ENCODE measurements at regions not wholly inside any gene's neighbourhood (a gene's known extent, or its start where the extent isn't known, plus 50 kb on each side); places are given as distances from the start of the nearest gene placed in this dataset.

DNA sequence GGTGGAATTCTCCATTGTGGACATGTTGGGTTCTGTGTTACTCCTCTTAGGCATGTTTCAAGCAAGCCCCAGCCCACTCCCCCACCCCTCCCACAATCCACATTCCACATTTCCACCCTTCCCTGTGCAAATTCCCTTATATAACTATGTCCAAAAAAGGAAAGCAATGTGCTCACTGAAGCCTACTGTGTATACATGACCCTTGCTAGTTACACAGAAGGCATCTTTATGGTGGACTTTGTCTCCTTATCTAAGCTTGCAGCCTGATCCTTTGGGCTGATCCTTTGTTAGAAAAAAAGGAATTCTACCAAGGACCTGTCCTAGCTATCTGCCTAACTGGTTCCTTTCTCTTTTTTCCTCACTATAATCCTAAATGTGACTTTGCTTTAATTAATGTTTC is 796.8 kb downstream of the NLGN4X start:
- Mint-ChIP-seq H3K4me3 (no peak overlapping the region), H3K27ac (no peak overlapping the region), H3K9me3 (peaks cover 29% of the 10 kb centered on the region), H3K4me1 (no peaks in the 10 kb centered on the region), H3K36me3 (ENCODE audit: low read depth) (no peaks in the 10 kb centered on the region), H3K27me3 (ENCODE audit: insufficient read depth) (no peaks in the 10 kb centered on the region)
- Histone ChIP-seq H3K36me3 (ENCODE audit: control insufficient read depth, insufficient read depth, low read length) (no peaks in the 10 kb centered on the region), H3K9me3 (ENCODE audit: control insufficient read depth, low read length) (peaks cover 16% of the 10 kb centered on the region), H3K9ac (ENCODE audit: extremely low read depth, low read length, poor library complexity, severe bottlenecking) (no peak overlapping the region), H3K4me1 (ENCODE audit: control insufficient read depth, insufficient read depth, low read length) (no peaks in the 10 kb centered on the region), H3K27ac (ENCODE audit: low read depth, low read length) (no peak overlapping the region), H3K4me3 (ENCODE audit: low read length) (peak overlapping the region; percentile 53), H3K27me3 (ENCODE audit: control insufficient read depth, insufficient read depth, low read length, poor library complexity, severe bottlenecking) (no peaks in the 10 kb centered on the region)
- DNase-seq = no peak
- TF ChIP-seq, protein P1, sequence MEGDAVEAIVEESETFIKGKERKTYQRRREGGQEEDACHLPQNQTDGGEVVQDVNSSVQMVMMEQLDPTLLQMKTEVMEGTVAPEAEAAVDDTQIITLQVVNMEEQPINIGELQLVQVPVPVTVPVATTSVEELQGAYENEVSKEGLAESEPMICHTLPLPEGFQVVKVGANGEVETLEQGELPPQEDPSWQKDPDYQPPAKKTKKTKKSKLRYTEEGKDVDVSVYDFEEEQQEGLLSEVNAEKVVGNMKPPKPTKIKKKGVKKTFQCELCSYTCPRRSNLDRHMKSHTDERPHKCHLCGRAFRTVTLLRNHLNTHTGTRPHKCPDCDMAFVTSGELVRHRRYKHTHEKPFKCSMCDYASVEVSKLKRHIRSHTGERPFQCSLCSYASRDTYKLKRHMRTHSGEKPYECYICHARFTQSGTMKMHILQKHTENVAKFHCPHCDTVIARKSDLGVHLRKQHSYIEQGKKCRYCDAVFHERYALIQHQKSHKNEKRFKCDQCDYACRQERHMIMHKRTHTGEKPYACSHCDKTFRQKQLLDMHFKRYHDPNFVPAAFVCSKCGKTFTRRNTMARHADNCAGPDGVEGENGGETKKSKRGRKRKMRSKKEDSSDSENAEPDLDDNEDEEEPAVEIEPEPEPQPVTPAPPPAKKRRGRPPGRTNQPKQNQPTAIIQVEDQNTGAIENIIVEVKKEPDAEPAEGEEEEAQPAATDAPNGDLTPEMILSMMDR (conservative IDR thresholded peaks at IDR 0.05) = no peak

DNA sequence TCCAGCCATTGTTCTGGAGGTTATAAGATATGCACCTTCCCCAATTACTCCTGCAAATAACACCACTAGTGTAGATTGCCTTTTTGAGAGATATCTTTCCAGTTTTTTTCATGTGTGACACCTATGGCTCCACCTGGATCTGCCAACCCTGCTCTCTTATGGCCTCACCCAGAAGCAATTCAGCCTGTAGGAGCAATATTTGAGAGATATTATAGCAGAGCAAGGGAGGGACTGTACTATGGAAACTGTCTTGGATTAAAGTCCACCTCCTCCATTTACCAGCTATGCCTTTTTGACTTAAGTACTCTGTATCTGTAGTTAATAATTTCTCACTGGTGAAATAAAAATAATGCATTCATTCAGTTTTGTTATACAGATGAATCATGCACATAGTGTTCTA is 803.5 kb downstream of the NLGN4X start:
- H3K36me3 ChIP-seq (ENCODE audit: control insufficient read depth, insufficient read depth, low read length) = no peaks in the 10 kb centered on the region
- TF ChIP-seq, protein P1 (conservative IDR thresholded peaks at IDR 0.05) = no peak
- H3K4me1 Mint-ChIP-seq = peaks cover 6% of the 10 kb centered on the region
- H3K4me1 ChIP-seq (ENCODE audit: control insufficient read depth, insufficient read depth, low read length) = no peaks in the 10 kb centered on the region
- H3K27ac Mint-ChIP-seq = no peak overlapping the region
- no peak overlapping the region for H3K9ac ChIP-seq (ENCODE audit: extremely low read depth, low read length, poor library complexity, severe bottlenecking)
- H3K36me3 Mint-ChIP-seq (ENCODE audit: low read depth) = peaks cover 3% of the 10 kb centered on the region
- H3K4me3 ChIP-seq (ENCODE audit: low read length) = no peak overlapping the region
- H3K9me3 Mint-ChIP-seq = peaks cover 35% of the 10 kb centered on the region
- H3K4me3 Mint-ChIP-seq = no peak overlapping the region
- no peak overlapping the region for H3K27ac ChIP-seq (ENCODE audit: low read depth, low read length)
- DNase-seq = no peak
- no peaks in the 10 kb centered on the region for H3K27me3 Mint-ChIP-seq (ENCODE audit: insufficient read depth)
- peaks cover 10% of the 10 kb centered on the region for H3K9me3 ChIP-seq (ENCODE audit: control insufficient read depth, low read length)
- no peaks in the 10 kb centered on the region for H3K27me3 ChIP-seq (ENCODE audit: control insufficient read depth, insufficient read depth, low read length, poor library complexity, severe bottlenecking)

- Mint-ChIP-seq H3K27me3 (ENCODE audit: insufficient read depth) (no peaks in the 10 kb centered on the region), H3K36me3 (ENCODE audit: low read depth) (peaks cover 3% of the 10 kb centered on the region), H3K4me1 (no peaks in the 10 kb centered on the region), H3K27ac (no peak overlapping the region), H3K9me3 (peaks cover 7% of the 10 kb centered on the region), H3K4me3 (no peak overlapping the region)
- Histone ChIP-seq H3K4me3 (ENCODE audit: low read length) (no peak overlapping the region), H3K27me3 (ENCODE audit: control insufficient read depth, insufficient read depth, low read length, poor library complexity, severe bottlenecking) (no peaks in the 10 kb centered on the region), H3K27ac (ENCODE audit: low read depth, low read length) (peak overlapping the region; percentile 17), H3K9ac (ENCODE audit: extremely low read depth, low read length, poor library complexity, severe bottlenecking) (no peak overlapping the region), H3K4me1 (ENCODE audit: control insufficient read depth, insufficient read depth, low read length) (no peaks in the 10 kb centered on the region), H3K36me3 (ENCODE audit: control insufficient read depth, insufficient read depth, low read length) (no peaks in the 10 kb centered on the region), H3K9me3 (ENCODE audit: control insufficient read depth, low read length) (no peaks in the 10 kb centered on the region)
- WGBS, 2 experiments (ENCODE audit: insufficient coverage in 1 of 2, insufficient read length in 1 of 2) = 100% methylated on average over 1 of the region's 1 CpG; no CpG with 5 or more reads in 1 of the 2 experiments
- DNase-seq = no peak
- TF ChIP-seq, protein P1 (conservative IDR thresholded peaks at IDR 0.05) = no peak
Observed at GRCh38 chrX:5417381-5417780, 811.3 kb downstream of the NLGN4X start.
